Muscle layer of colon (tissue), 2 donors: ENCODE measurements at regions not wholly inside any gene's neighbourhood (a gene's known extent, or its start where the extent isn't known, plus 50 kb on each side); places are given as distances from the start of the nearest gene placed in this dataset.

Experiments used
- H3K27ac ChIP-seq: one replicate; pipeline ENCODE4 v1.7.0; 2013; ENCODE audit warnings: low read depth, mild to moderate bottlenecking, low read length, moderate library complexity
- H3K27me3 ChIP-seq, 2 donors: one replicate each; pipeline ENCODE4 v1.7.0; 2013; ENCODE audit warnings: low read length in 2 of 2, mild to moderate bottlenecking in 2 of 2; ENCODE audit not compliant: insufficient read depth in 2 of 2, control insufficient read depth in 1 of 2
- H3K36me3 ChIP-seq: one replicate; pipeline ENCODE4 v1.7.0; 2013; ENCODE audit warnings: mild to moderate bottlenecking, low read length; ENCODE audit not compliant: insufficient read depth
- H3K4me1 ChIP-seq: one replicate; pipeline ENCODE4 v1.7.0; 2013; ENCODE audit warnings: mild to moderate bottlenecking, low read length; ENCODE audit not compliant: insufficient read depth
- H3K4me3 ChIP-seq, 2 donors: one replicate each; pipeline ENCODE4 v1.7.0; 2013; ENCODE audit warnings: low read length in 2 of 2, low read depth in 1 of 2, mild to moderate bottlenecking in 1 of 2, moderate library complexity in 1 of 2
- H3K9ac ChIP-seq: one replicate; pipeline ENCODE4 v1.7.0; 2013; ENCODE audit warnings: low read length
- H3K9me3 ChIP-seq: one replicate; pipeline ENCODE4 v1.7.0; 2013; ENCODE audit warnings: mild to moderate bottlenecking, low read length
- donor health status: abdominal sarcoma.
- donor health status: Adenocarcinoma of cecum.

DNA sequence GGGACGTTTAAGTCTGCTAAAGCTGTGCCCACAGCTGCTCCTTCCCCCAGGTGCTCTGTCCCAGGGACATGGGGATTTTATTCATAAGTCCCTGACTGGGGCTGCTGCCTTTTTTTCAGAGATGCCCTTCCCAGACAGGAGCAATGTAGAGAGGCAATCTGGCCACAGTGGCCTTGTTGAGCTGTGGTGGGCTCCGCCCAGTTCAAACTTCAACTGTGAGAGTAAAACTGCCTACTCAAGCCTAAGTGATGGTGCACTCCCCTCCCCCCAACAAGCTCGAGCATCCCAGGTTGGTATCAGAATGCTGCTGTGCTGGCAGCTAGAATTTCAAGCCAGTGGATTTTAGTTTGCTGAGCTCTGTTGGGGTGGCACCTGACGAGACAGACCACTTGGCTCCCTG is 1371.4 kb downstream of the ADGRL3 start:
- H3K4me1 ChIP-seq: no peaks in the 10 kb centered on the region
- no peaks in the 10 kb centered on the region for H3K9me3 ChIP-seq
- H3K36me3 ChIP-seq: no peaks in the 10 kb centered on the region
- no peak overlapping the region for H3K4me3 ChIP-seq
- H3K27ac ChIP-seq: no peak overlapping the region
- no peaks in the 10 kb centered on the region for H3K27me3 ChIP-seq
- H3K9ac ChIP-seq: no peak overlapping the region

DNA sequence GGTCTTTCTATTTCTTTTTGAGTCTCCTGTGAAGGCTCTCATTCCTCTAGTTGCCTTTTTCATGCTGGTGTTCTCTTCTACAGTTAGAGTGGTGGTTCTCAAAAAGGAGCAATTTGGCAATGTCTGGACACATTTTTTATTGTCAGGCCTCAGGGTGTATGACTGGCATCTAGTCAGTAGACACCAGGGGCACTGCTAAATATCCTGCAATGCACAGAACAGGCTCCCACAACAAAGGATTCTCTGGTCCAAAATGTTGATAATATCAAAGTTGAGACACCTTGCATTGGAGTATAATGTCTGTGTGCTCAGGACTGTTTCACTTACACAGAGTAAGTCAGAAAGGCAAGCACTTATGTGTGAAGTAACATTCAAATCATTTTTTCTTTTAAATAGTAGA is 1360.7 kb downstream of the ADGRL3 start:
- Histone ChIP-seq H3K36me3 (no peaks in the 10 kb centered on the region), H3K4me3 (no peak overlapping the region), H3K9ac (no peak overlapping the region), H3K27ac (no peak overlapping the region), H3K9me3 (no peaks in the 10 kb centered on the region), H3K27me3 (no peaks in the 10 kb centered on the region), H3K4me1 (no peaks in the 10 kb centered on the region)

GRCh38 chr4:62550121-62550520 is 1350.0 kb downstream of the ADGRL3 start:
- Histone ChIP-seq H3K9me3 (no peaks in the 10 kb centered on the region), H3K27ac (no peak overlapping the region), H3K9ac (no peak overlapping the region)

DNA sequence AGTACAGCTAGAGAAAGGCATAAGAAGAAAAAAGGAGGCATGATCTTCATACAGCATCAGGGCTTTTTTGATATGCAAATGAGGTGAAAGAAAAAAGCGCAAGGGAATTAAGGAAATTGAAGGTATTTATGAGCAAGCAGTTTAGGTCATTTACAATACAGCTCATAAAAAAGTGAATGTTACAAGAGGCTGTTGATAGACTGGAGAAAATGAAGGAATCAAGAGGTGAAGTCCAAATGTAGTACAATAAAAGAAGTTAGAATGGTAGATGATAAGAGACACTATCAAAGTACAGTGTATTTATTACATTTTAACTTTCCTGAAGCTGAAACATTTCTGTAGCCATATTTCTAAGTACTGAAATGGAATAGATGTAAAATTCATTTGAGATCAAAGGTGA is 1349.5 kb downstream of the ADGRL3 start:
- no peak overlapping the region for H3K27ac ChIP-seq
- H3K36me3 ChIP-seq: no peaks in the 10 kb centered on the region
- no peaks in the 10 kb centered on the region for H3K9me3 ChIP-seq
- no peaks in the 10 kb centered on the region for H3K4me1 ChIP-seq
- H3K4me3 ChIP-seq: no peak overlapping the region
- H3K27me3 ChIP-seq: no peaks in the 10 kb centered on the region
- H3K9ac ChIP-seq: no peak overlapping the region

More at GRCh38 chr4:62550121-62550520, 1350.0 kb downstream of the ADGRL3 start:
- Histone ChIP-seq H3K4me3 (no peak overlapping the region), H3K4me1 (no peaks in the 10 kb centered on the region), H3K36me3 (no peaks in the 10 kb centered on the region), H3K27me3 (no peaks in the 10 kb centered on the region)

- no peak overlapping the region for H3K4me3 ChIP-seq
- H3K27me3 ChIP-seq: no peaks in the 10 kb centered on the region
- H3K27ac ChIP-seq: no peak overlapping the region
- no peaks in the 10 kb centered on the region for H3K4me1 ChIP-seq
- H3K9me3 ChIP-seq: no peaks in the 10 kb centered on the region
- no peaks in the 10 kb centered on the region for H3K36me3 ChIP-seq
- H3K9ac ChIP-seq: no peak overlapping the region
Measured at GRCh38 chr4:62548765-62549164, 1348.6 kb downstream of the ADGRL3 start.

DNA sequence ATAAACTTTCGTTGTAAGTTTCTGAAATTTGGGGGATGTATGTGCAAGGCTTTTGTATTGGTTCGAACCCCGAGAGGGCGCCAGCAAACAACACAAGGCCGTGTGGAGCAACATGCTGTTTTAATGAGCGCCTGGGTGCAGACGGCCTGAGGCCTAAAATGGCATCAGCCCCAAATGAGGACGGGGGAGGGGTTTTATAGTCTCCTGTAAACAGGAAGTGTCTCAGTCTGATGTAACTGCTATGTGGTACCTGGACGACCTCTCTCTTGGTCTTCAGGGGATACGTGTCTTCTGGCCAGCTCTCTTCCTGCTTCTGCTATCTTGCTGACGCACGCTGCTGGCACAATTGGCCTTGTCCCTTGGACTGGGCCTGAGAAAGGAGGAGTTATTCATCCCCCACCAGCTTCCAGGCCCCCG is 1348.0 kb downstream of the ADGRL3 start:
- Histone ChIP-seq H3K4me3 (no peak overlapping the region), H3K27me3 (no peaks in the 10 kb centered on the region), H3K9ac (no peak overlapping the region), H3K4me1 (no peaks in the 10 kb centered on the region), H3K9me3 (no peaks in the 10 kb centered on the region), H3K27ac (no peak overlapping the region), H3K36me3 (no peaks in the 10 kb centered on the region)

GRCh38 chr4:62544428-62544827 is 1344.3 kb downstream of the ADGRL3 start:
- Histone ChIP-seq H3K4me1 (no peaks in the 10 kb centered on the region), H3K9ac (no peak overlapping the region), H3K27me3 (no peaks in the 10 kb centered on the region), H3K4me3 (no peak overlapping the region), H3K36me3 (no peaks in the 10 kb centered on the region), H3K9me3 (no peaks in the 10 kb centered on the region), H3K27ac (no peak overlapping the region)

DNA sequence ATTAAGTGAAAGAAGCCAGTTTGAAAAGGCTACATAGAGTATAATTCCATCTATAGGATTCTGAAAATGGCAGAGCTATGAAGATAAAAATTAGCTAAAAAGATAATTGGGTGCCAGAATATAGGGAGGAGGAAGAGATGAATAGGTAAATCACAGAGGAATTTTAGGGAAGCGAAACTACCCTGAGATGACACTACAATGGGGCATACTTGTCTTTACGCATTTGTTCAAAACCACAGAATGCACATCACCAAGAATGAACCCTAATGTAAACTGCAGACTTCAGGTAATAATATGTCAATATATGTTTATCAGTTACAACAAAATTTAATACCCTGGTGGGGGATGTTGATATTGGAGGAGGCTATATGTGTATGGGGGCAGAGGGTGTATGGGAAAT is 1342.9 kb downstream of the ADGRL3 start:
- H3K36me3 ChIP-seq: no peaks in the 10 kb centered on the region
- H3K4me1 ChIP-seq: no peaks in the 10 kb centered on the region
- H3K9ac ChIP-seq: no peak overlapping the region
- H3K27ac ChIP-seq: no peak overlapping the region
- H3K27me3 ChIP-seq: no peaks in the 10 kb centered on the region
- H3K4me3 ChIP-seq: no peak overlapping the region
- H3K9me3 ChIP-seq: no peaks in the 10 kb centered on the region

DNA sequence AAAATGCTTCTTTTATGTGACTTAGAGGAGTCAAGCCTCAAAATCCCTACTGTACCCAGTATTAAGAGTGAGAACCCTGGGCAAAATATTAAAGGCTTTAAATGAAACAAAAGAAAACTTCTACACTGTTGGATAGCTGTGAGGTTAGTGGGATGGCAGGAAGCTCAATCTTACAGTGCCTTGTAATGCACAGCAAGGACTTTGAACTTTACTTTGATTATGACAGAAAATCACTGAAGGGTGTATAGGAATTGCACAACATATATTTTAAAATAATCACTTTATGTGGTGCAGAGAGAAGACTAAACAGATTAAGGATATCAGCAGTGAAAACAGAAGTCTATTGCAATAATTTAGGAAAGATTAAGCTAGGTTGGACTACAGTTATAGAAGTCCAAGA is 1333.4 kb downstream of the ADGRL3 start:
- H3K4me3 ChIP-seq: no peak overlapping the region
- no peaks in the 10 kb centered on the region for H3K27me3 ChIP-seq
- no peak overlapping the region for H3K9ac ChIP-seq
- no peaks in the 10 kb centered on the region for H3K9me3 ChIP-seq
- no peak overlapping the region for H3K27ac ChIP-seq
- no peaks in the 10 kb centered on the region for H3K36me3 ChIP-seq
- no peaks in the 10 kb centered on the region for H3K4me1 ChIP-seq

- Histone ChIP-seq H3K27ac (no peak overlapping the region), H3K9me3 (no peaks in the 10 kb centered on the region), H3K36me3 (no peaks in the 10 kb centered on the region), H3K4me1 (no peaks in the 10 kb centered on the region), H3K27me3 (no peaks in the 10 kb centered on the region), H3K4me3 (no peak overlapping the region), H3K9ac (no peak overlapping the region)
Measured at GRCh38 chr4:62531731-62532130, 1331.6 kb downstream of the ADGRL3 start.

DNA sequence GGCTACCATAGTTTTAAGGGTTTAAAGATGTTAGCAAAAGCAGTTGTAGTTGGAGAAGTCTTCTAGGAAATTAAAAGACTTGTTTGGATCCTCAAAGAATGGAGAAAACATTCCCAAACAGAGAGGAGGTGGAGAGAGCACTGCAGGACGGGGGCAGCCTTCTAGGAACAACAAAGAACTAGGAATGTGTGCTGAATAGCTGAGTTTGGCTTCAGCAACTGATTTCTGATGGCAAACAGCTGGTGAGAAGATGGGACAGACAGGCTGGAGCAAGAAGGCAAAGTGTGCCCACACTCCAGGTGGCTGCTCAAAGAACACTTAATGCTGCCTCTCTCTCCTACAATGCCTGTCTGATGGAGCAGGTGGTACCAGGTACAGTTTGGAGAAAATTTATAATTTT is 1331.1 kb downstream of the ADGRL3 start:
- Histone ChIP-seq H3K4me1 (no peaks in the 10 kb centered on the region), H3K27me3 (no peaks in the 10 kb centered on the region), H3K4me3 (no peak overlapping the region), H3K27ac (no peak overlapping the region), H3K36me3 (no peaks in the 10 kb centered on the region), H3K9ac (no peak overlapping the region), H3K9me3 (no peaks in the 10 kb centered on the region)

- H3K9ac ChIP-seq: no peak overlapping the region
Measured at GRCh38 chr4:62528874-62529273, 1328.7 kb downstream of the ADGRL3 start.

More at GRCh38 chr4:62528874-62529273, 1328.7 kb downstream of the ADGRL3 start:
- Histone ChIP-seq H3K4me1 (no peaks in the 10 kb centered on the region), H3K9me3 (no peaks in the 10 kb centered on the region), H3K27ac (no peak overlapping the region), H3K27me3 (no peaks in the 10 kb centered on the region), H3K36me3 (no peaks in the 10 kb centered on the region), H3K4me3 (no peak overlapping the region)
